ENCODE measurements at regions not wholly inside any gene's neighbourhood (a gene's known extent, or its start where the extent isn't known, plus 50 kb on each side); places are given as distances from the start of the nearest gene placed in this dataset.
A peak's percentile ranks its signal among the peaks of the same experiment; 100 is the strongest.

DNA sequence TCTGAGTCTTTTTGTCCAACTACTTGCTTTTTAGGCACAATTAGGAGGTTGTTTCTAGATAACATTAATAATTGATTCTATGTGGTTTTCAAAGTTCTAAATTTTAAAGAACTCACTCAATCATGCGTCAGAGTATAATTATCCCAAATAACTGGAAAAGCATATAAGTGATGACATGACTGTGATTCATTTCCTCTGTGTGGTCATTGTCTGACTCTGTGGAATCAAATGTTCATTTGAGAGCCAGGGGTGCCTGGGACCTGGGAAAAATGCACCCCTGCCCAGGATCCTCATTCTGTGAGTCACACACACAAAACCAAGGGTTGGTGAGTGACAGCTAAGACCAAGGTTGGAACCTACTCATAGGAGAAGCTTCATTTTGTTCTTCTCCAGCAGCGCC lies 127.1 kb upstream of the MLIP start:
- no peak overlapping the region for H3K4me3 ChIP-seq (replicated peaks; ENCODE audit: low read depth, low read length)
- DNase-seq (ENCODE audit: extremely low read depth, low read depth) = peak; percentile 80
- TF ChIP-seq, protein P1, sequence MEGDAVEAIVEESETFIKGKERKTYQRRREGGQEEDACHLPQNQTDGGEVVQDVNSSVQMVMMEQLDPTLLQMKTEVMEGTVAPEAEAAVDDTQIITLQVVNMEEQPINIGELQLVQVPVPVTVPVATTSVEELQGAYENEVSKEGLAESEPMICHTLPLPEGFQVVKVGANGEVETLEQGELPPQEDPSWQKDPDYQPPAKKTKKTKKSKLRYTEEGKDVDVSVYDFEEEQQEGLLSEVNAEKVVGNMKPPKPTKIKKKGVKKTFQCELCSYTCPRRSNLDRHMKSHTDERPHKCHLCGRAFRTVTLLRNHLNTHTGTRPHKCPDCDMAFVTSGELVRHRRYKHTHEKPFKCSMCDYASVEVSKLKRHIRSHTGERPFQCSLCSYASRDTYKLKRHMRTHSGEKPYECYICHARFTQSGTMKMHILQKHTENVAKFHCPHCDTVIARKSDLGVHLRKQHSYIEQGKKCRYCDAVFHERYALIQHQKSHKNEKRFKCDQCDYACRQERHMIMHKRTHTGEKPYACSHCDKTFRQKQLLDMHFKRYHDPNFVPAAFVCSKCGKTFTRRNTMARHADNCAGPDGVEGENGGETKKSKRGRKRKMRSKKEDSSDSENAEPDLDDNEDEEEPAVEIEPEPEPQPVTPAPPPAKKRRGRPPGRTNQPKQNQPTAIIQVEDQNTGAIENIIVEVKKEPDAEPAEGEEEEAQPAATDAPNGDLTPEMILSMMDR (IDR thresholded peaks at IDR 0.05; ENCODE audit: low read depth, low read length, missing control alignments) = no peak

GRCh38 chr6:53984581-53984980 lies 126.7 kb upstream of the MLIP start:
- H3K4me3 ChIP-seq (replicated peaks; ENCODE audit: low read depth, low read length) = no peak overlapping the region
- TF ChIP-seq, protein P1 (IDR thresholded peaks at IDR 0.05; ENCODE audit: low read depth, low read length, missing control alignments) = no peak
- DNase-seq (ENCODE audit: extremely low read depth, low read depth) = peak; percentile 46

GRCh38 chr6:53985366-53985765 lies 125.9 kb upstream of the MLIP start:
- H3K4me3 ChIP-seq (replicated peaks; ENCODE audit: low read depth, low read length) = no peak overlapping the region
- TF ChIP-seq, protein P1 (IDR thresholded peaks at IDR 0.05; ENCODE audit: low read depth, low read length, missing control alignments) = no peak
- no peak for DNase-seq (ENCODE audit: extremely low read depth, low read depth)

DNA sequence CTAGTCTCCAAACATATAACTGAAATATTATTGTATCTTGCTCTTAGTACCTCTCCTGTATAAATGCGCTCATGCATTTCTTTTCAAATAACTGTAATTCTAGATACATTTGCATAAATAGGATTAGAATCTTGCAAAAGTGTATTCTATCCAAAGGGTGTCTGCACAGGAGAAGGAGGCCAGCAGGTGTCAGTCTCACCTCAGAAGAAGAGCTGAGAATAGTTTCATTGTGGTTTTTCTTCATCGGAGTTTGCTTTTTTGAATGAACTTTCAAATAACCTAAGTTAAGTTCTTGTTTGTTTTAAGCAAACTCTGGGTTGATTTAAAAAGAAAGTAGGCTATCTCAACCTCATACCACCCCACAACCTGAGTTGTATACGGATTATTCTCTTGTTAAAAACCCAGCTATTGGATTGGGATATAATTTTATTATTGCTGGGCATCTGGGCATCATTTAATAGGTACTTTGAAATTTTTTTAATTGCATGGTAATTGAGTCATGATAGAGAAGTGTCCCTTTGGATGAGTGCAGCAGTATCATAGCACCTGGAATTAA lies 125.0 kb upstream of the MLIP start:
- TF ChIP-seq, protein P1 (IDR thresholded peaks at IDR 0.05; ENCODE audit: low read depth, low read length, missing control alignments) = peak; percentile 81
- H3K4me3 ChIP-seq (replicated peaks; ENCODE audit: low read depth, low read length) = no peak overlapping the region
- DNase-seq (ENCODE audit: extremely low read depth, low read depth) = peak; percentile 70

GRCh38 chr6:53986721-53987521 lies 124.3 kb upstream of the MLIP start:
- no peak overlapping the region for H3K4me3 ChIP-seq (replicated peaks; ENCODE audit: low read depth, low read length)
- TF ChIP-seq, protein P1 (IDR thresholded peaks at IDR 0.05; ENCODE audit: low read depth, low read length, missing control alignments) = no peak
- peak; percentile 75 for DNase-seq (ENCODE audit: extremely low read depth, low read depth)

GRCh38 chr6:53987522-53987888 lies 123.7 kb upstream of the MLIP start:
- no peak overlapping the region for H3K4me3 ChIP-seq (replicated peaks; ENCODE audit: low read depth, low read length)
- TF ChIP-seq, protein P1 (IDR thresholded peaks at IDR 0.05; ENCODE audit: low read depth, low read length, missing control alignments) = no peak

More at GRCh38 chr6:53987522-53987888, 123.7 kb upstream of the MLIP start:
- DNase-seq (ENCODE audit: extremely low read depth, low read depth) = no peak
